Dedifferentiated amniotic fluid mesenchymal stem cell (primary cell): ENCODE measurements at regions not wholly inside any gene's neighbourhood (a gene's known extent, or its start where the extent isn't known, plus 50 kb on each side); places are given as distances from the start of the nearest gene placed in this dataset.

Experiments
- DNase-seq: peaks from one replicate; pipeline ENCODE4 v3.0.0-alpha.2; 2016; ENCODE audit errors: extremely low spot score

DNA sequence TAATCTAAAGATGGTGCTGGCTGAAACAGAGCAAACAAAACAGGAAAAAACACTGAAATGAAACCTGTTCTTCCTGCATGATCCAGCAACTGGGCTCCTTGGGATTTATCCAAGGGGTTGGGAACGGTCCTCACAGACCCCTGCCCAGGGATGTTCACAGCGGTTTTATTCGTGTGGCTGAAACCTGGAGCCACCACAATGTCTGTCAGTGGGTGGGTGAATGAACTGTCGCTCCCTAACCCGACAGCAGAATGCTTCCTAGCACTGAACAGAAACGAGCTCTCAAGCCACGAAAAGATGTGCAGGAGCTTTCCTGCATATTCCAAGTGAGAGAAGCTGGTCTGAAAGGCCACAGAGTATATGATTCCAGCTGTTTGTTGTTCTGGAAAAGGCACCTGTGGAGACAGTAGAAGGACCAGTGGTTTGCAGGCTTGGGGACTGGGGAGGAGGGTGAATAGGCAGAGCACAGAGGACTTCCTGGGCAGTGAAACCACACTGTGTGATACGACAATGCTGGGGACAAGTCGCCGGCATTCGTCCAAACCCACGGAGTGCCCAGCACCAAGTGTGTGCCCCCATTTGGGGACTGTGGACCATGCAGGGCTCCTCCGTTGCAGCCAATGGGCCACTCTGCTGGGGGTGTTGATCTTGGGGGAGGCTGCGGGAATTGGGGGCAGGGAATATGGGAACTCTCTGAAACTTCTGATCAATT is 73.9 kb downstream of the TEX29 start:
- DNase-seq: no peak

DNA sequence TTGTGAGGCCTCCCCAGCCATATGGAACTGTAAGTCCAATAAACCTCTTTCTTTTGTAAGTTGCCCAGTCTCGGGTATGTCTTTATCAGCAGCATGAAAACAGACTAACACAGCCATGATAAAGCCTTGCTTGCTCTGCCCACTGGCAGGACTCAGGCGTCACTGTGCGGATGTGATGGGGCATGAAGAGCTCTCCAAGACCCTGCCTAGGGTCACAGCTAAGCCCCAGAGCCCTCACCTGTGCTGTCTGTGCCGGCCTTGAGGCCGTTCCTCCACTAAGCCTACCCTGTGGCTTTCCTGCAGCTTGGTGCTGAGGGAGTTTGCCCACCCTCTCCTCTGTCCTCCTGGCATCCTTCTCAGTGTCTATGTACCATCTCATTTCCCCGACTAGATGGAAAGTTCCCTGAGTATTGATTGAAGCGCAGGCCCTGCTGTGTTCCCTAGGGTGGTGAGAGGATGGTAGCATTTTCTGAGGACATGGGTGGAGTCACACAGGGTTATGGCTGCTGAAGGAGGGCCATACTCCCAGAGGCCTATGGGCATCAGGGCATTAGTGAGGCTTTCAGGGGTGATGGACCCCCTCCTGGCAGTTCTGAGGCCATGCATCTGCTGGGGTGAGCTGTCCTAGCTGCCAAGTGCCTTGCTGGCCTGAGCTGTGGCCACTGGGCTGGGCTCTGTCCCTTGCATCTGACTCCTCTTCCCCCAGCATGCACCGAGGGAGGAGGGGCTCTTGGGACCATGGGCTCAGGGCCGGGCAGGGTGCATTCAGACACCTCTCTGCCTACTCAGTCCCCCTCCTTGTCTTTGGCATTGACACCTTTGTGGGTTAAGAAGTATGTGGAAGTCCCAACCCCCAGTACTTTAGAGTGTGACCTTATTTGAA is 75.3 kb downstream of the TEX29 start:
- DNase-seq: no peak

DNA sequence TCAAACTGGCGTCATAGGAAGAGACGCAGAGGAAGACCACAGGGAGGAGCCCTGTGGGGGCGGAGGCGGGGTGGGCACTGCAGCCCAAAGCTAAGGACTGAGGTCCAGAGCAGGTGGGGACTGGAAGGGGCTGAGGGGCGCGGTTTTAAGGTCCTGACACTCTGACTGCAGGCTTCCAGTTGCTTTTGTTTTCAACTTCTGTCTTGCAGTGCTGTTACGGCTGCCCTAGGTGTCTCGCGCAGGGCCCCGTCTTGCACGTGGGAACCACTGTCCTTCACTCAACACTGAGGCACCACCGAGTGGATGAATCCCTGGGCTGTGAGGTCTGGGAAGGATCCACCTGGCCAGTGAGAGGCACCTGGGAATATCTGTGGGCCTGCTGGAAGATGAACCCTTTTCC is 76.0 kb downstream of the TEX29 start:
- DNase-seq: no peak

DNA sequence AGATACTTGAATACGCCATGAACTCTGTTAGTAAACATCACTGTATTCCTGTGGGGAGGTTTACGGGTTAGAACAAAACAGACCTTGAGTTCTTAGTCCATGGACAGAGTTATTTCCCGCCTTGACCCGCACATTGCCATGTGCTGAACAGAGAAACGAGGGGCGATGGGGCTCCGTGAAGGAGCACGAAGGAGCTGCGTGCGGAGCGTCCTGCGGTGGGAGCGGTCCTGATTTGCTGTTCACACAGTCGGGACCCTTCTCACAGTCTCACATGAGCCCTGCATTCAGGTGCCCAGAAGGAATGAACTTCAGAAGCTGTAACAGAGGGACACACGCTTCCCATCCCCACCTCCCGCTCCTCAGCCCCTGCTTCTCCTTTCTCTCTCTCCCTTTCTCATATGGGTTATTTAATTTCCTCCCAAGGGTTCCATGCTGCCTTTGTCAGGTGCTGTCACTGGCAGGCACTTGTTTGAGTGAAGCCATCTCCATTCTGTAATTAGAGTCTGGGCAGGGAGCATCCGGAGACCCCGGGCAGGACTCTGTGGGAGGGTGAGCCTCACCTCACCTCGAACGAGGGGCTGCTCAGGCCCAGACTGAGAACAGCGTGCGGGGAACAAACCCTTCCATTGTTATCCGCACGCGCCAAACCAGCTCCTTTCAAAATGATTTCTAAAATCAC is 76.9 kb downstream of the TEX29 start:
- no peak for DNase-seq

DNA sequence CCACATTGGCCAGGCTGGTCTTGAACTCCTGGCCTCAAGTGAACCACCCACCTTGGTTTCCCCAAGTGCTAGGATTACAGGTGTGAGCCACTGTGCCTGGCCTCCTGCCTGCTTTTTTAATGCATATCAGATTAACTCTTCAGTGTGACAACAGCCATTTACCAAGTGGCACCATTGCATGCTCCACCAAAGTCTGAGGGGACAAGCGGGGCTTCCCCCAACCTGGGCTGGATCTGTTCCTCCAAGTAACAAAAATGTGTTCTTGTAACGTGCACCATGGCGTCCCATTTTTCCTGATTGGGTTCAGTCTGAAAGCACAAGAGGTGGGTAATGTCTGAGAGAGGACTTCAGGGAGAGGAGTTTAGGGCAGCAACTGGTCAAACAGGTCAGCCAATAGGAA is 77.8 kb downstream of the TEX29 start:
- DNase-seq: no peak

DNA sequence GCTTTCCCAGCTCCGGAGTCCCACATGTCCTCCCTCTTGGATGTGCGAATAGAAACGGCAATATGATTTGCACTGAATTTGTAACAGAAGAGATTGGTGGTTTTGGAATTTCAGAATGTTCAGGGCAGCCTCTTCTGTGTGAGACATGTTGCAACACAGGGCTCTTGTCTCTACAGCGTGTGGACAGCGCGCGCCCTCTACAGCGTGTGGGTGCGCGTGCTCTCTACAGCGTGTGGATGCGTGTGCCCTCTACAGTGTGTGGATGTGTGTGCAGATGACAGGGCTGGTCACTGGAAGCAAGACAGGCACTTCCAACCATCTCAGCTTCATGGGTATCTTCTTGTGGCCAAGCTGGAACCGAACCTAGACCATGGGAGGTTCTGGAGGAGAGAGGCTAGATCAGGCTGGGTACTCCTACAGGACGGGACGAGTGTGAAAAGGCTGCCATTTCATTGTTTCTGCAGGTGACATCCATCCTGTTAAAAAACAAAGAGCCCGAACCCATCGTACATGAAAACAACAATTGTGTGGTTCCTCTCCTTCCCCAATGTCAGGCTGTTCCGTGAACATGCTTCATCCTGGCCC is 78.4 kb downstream of the TEX29 start:
- no peak for DNase-seq

DNA sequence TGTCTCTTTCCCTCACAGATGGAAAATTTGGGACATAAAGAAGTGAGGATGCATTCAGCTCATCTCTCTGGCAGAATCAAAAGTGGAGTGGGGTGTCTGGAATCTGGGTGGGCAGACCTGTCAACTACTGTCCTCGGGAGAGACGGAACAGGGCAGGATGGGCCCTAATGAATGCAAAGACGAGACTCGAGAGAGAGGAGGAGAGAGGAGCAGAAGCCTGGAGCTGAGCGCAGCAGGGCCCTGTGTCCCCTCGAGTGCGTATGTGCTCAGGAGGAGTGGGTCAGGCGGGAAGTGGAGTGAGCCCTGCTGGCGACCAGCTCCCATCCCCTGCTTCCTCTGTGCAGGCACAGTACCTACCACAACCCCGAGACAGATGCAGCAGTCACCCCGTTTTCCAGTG is 78.9 kb downstream of the TEX29 start:
- no peak for DNase-seq

DNA sequence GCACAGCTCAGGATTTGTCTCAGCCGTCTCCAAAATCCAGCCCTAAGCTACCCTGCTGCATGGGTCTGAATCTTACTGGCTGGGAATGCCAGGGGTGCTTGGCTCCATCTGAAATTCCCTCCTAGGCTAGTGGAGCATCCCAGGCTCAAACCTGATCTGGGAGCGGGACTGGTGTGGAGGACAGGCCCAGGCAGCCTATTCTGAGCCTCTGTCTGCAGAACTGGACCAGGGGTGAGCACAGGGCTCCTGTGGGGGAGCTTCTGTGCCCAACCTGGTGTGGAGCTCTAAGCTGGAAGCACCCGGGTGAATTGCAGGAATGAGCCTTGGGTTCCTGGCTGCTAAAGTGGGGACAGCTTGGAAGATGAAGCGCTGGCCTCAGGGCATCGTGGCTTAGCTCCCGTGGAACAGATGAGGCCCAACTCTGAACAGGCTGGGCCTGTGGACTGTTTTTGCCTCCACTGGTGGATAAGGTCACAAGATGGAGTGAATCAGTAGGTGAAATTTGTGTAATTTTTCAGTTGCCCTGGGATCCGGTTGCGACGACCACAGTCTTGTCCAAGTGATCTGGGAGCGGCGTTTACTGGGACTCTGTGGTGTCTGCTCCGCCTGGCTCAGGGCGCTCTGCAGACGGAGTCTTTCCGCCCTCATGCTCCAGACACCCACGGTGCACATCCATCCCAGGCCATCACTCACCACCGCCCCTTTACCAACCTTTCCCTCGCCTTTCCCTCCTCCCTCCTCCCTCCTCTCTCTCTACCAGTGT is 79.5 kb downstream of the TEX29 start:
- DNase-seq: no peak

DNA sequence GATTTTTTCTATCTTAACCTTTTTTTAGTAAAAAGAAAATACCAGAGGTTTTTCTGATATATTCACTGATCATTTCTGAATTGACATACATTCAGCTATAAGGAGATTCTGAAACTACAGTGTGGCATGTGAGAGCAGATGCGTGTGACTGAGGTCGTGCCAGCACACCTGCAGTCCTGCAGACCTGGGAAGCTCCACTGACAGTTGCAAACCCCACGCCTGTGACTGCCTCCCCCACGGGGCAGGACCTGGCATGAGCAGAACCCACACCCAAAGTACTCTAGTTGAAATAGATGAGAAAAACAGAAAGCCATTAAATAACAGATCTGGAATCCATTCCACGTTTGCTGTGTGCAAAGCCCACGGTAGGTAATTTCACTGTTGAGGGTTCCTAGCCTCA is 80.7 kb downstream of the TEX29 start:
- no peak for DNase-seq

DNA sequence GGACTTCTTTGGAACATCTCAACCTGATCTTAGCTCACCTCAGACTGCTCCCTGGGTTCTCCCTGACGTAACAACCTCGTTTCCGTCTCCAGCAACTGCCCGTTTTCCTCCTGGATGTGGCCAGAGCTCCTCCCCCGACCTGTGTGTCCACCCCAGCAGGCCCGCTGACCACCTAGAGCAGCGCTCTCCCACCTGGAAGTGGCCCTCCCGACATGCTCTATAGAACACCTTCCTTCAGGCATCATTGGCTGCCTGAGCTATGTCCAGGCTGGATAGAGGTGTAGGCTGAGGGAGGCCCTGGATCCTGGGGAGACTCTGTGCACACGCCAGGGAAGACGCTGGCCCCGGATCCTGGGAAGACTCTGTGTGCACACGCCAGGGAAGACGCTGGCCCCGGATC is 81.3 kb downstream of the TEX29 start:
- DNase-seq: no peak

DNA sequence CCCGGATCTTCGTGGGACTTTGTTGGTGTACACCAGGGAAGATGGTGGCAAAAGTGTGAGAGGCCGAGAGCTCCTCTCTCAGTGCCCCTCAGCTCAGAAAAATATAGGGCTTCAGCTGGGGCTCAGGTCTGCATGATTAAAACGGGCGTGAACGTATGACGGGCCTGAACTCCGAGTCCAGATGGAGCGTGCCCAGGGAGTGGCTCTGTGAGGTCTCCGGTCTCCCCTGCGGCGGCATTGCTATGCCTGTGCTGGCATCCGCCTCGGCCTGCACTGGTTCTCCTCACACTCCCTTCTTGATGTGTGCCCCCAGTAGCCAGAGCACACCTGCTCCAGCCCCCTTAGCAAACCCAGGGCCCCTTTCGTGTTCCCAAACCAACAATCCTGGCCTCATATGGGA is 82.0 kb downstream of the TEX29 start:
- no peak for DNase-seq

DNA sequence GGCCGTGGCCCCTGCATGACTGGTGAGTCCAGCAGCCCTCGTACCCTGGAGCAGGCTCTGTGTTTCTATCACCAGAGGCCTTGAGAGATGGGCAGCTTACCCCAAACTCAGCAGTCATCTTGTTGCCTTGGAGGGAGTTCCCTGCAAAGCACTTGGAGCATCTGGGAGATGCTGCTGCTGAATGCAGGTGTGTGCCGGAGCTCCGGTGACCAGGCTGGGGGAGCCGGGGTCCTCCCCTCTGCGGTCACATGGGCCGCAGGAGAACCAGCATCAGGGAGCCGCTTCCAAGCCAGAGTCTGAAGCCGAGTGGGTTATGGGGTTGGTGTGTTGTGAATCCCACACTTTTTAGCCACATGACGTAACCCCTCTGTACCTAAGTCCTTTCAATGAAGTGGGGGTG is 82.8 kb downstream of the TEX29 start:
- DNase-seq: no peak

DNA sequence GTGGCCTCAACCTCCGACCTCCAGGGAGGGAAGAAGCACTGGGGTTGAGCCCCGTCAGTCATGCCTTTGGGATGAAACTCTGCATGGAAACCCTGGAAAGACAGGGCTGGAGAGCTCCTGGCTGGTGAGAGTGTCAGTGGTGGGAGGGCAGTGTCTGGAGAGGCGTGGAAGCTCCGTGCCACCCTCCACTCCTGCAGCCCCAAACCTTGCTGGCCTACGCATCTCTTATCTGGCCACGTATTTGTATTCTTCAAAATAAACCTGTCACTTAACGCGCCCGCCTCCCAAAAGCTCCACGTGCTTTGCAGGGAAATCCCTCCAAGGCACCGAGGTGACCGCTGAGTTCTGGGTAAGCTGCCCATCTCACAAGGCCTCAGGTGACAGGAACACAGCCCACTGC is 84.3 kb downstream of the TEX29 start:
- DNase-seq: no peak

DNA sequence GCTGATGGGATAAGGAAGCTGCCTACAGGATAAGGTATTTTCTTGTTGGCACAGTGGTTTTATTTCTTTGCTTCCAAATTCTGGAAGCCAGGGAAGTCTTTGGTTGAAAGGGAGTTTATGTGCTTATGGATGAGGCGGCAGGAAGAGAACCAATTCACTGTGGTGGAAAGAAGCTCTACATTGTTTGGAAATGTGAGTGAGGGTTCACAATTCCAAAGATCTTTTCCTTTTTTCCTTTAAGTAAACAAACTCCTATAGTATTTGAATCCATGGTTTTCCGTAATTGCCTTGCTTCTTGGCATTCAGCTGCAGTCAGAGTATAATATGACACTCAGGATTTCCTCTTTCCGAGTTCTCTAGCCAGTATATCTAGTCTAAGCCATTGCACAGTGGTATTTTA is 86.2 kb downstream of the TEX29 start:
- DNase-seq: no peak

DNA sequence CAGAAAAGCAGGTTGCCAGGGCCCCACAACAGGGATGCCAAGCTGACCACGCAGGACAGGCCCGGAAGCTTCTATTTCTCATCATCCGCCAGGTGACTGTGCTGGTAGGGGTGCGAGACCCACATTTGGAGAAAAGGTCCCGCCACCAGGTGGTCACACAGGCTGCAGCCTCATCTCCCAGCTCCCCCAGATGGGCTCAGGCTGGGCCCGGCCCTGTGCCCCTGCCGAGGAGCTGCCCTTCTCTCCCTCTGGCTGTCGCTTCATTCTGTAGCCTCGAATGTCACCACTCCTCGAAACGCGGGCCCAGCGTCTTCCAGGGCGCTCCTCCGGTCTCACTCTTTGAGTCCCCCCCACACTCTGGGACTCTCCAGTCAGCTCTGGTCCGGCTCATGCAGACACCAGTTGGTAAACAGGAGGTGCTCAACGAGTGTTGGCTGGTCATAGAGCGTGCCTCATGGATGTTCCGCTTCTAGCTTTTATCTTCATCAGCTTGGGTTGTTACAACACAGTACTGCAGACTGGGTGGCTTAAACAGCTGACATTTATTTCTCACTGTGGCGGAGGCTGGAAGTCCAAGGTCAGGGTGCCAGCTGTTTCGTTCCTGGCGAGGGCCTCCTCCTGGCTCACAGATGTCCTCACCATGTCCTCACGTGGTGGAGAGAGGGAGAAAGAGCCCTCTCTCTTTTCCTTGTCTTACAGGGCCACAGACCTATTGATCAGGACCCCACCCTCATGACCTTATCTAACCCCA is 87.1 kb downstream of the TEX29 start:
- no peak for DNase-seq

DNA sequence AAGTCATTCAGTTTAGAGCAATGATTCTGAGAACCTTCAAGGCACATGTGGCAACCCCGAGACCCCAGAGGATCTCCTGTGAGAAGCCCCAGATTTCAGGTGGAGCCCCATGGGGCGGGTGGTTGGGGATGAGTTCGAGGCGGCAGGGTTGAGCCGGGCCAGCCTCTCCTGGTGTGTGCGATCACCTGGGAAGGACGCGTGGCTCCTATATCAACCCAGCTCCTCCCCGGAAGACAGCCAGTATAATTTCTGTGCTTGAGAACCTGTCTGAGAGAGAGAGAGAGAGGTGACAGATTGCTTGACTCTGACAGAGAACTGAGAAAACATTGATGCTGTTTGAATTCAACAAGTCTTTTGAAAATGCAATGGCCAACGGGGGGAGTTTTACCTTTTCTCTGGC is 89.0 kb downstream of the TEX29 start:
- no peak for DNase-seq

DNA sequence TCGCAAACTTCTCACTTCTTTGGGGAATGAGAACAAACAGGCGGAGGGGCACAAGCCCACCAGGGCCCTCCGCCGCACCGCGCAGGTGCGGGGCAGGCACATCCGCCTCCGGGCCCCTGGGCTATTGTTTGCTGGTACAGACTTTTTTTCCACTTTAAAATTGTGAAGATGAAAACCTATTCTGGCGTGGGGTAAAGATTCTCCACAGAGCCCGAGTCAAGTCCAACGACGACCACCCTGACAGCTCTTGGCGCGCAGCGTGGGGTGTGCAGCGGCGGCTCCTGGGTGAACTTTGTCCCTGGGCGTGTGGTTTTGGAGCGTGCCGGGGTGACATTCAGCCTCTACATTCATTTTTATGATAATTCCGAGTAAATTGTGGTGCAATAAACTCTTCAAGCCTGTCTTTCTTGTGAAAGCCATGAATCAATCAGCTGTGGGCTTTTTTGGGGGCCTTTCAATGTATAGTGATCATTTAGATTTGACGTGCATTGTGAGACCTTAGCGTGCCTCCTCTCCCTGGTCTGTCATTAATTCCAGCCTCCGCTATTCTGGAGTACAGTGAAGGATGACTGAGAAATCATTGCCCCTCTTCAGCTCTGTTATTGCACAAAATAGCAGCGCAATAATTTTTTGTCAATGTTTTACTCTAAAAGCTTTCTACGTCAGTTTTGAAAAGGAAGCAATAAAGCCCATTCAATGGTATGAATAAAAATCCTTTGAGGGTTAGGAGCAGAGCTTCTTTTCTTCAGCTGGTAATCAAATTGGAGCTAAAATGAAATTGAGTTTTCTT is 90.0 kb downstream of the TEX29 start:
- DNase-seq: no peak

DNA sequence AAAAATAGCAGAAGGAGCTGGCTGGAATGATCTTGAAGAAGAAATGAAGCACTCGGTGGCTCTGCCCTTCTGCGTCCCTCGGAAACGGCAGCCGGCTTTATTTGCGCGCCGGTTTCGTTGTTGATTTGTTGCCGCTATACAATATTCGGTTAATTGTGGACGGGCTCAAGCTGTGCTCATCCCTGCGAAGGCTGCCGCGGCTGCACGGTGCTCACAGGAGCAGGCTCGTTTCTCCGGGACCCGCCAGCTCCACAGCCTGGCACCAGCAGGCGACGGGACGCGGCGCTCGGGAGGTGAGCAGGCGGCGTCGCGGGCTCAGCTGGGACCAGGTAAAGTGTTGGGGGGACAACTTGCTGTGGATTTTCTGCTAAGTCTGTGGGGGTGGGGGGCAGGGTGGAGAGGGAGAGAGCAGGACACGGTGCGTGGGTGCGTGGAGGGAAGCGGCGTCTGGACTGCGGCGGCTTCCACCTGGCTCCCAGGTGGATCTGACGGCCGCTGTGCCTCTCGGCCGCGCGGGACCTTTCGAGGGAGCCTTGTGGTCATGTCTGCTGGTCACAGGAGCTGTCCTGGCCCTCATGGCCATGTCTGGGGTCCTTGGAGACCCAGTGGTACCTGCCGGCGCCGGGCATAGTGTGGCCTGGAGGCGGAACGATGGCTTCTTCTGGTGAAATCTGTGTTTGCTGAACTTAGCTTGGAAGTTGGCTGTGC is 90.9 kb downstream of the TEX29 start:
- no peak for DNase-seq

DNA sequence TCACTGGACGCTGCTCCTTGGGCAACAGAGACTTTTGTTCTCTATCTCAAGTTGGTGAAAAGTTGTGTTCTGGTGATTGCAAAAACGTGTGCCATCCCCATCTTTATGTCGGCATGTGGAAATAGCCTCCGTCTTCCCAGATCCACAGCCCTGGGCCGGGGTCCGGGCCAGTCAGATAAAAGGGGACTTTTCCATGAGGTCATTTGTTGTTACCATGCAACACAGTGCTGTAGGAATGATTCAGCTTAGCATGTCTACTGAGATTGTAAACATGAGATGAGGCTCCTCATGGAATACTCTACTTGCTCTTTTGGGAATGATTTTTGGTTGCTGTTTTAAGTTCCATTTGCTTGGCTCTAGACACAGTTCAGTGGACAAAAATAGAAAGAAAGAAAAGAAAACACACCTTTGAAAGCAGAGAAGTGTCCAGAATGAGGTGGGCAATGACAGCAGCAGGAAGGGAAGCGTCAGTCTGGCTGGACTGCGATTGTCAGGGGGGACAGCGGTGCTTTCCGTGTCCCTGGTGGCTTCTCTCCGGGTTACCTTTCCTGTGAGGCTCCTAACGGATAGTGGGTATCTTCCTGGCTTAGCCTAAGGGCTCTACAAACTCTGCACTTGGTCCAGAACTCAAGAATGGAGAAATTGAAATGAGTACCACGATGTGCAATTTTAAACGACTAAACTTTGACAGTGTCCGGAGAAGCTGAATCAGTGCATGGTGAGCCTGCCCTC is 91.6 kb downstream of the TEX29 start:
- no peak for DNase-seq
